Umbilical cord (tissue), 1 donor: ENCODE measurements at regions not wholly inside any gene's neighbourhood (a gene's known extent, or its start where the extent isn't known, plus 50 kb on each side); places are given as distances from the start of the nearest gene placed in this dataset.
"Not testable (repeated sequence)": the region's sequence is repeated elsewhere in the genome, so short reads cannot be mapped to it uniquely, and the experiment has no call there.

Experiments used
- DNase-seq: peaks from one replicate; pipeline ENCODE4 v3.0.0-alpha.2; 2015; ENCODE audit warnings: low spot score

- DNase-seq = no peak
Measured at GRCh38 chr2:41283079-41283775, 764.6 kb upstream of the PKDCC start.

- DNase-seq = peak; percentile 69
Measured at GRCh38 chr2:41293491-41293890, 754.3 kb upstream of the PKDCC start.

- peak; percentile 74 for DNase-seq
Measured at GRCh38 chr2:41294331-41294730, 753.5 kb upstream of the PKDCC start.

- DNase-seq = no peak
Measured at GRCh38 chr2:41313082-41313481, 734.7 kb upstream of the PKDCC start.

- no peak for DNase-seq
Measured at GRCh38 chr2:41314511-41315070, 733.2 kb upstream of the PKDCC start.

GRCh38 chr2:41319437-41319836 lies 728.4 kb upstream of the PKDCC start:
- no peak for DNase-seq

- DNase-seq = no peak
Measured at GRCh38 chr2:41320491-41320890, 727.3 kb upstream of the PKDCC start.

GRCh38 chr2:41321351-41321750 lies 726.5 kb upstream of the PKDCC start:
- DNase-seq = no peak

GRCh38 chr2:41326851-41327250 lies 721.0 kb upstream of the PKDCC start:
- DNase-seq = no peak

GRCh38 chr2:41329040-41329439 lies 718.8 kb upstream of the PKDCC start:
- no peak for DNase-seq

GRCh38 chr2:41334159-41334558 lies 713.7 kb upstream of the PKDCC start:
- DNase-seq = no peak

- DNase-seq = not testable (repeated sequence)
Measured at GRCh38 chr2:41335573-41335972, 712.2 kb upstream of the PKDCC start.

- DNase-seq = no peak
Measured at GRCh38 chr2:41337956-41338355, 709.9 kb upstream of the PKDCC start.

- no peak for DNase-seq
Measured at GRCh38 chr2:41344529-41344928, 703.3 kb upstream of the PKDCC start.

GRCh38 chr2:41353060-41353459 lies 694.8 kb upstream of the PKDCC start:
- DNase-seq = no peak

GRCh38 chr2:41355794-41356193 lies 692.0 kb upstream of the PKDCC start:
- no peak for DNase-seq

- no peak for DNase-seq
Measured at GRCh38 chr2:41364842-41365241, 683.0 kb upstream of the PKDCC start.

GRCh38 chr2:41375901-41376300 lies 671.9 kb upstream of the PKDCC start:
- DNase-seq = peak; percentile 80

- DNase-seq = no peak
Measured at GRCh38 chr2:41377837-41378236, 670.0 kb upstream of the PKDCC start.

- DNase-seq = no peak
Measured at GRCh38 chr2:41378420-41378819, 669.4 kb upstream of the PKDCC start.

GRCh38 chr2:41379496-41380221 lies 668.2 kb upstream of the PKDCC start:
- no peak for DNase-seq

- DNase-seq = no peak
Measured at GRCh38 chr2:41381701-41382100, 666.1 kb upstream of the PKDCC start.

GRCh38 chr2:41387519-41387918 lies 660.3 kb upstream of the PKDCC start:
- no peak for DNase-seq
